Stimulated activated naive CD8-positive, alpha-beta T cell treated with anti-CD3 and anti-CD28 coated beads, Interleukin-15, amount 100 ng/mL, for 72 hours (primary cell): ENCODE measurements at regions not wholly inside any gene's neighbourhood (a gene's known extent, or its start where the extent isn't known, plus 50 kb on each side); places are given as distances from the start of the nearest gene placed in this dataset.
"Not testable (repeated sequence)": the region's sequence is repeated elsewhere in the genome, so short reads cannot be mapped to it uniquely, and the experiment has no call there.

Experiments used
- ATAC-seq: fragments of 150-1000 bp; cut with Tn5 transposase; 2 replicates; pipeline ENCODE4 v1.10.0; 2021; ENCODE audit warnings: mild to moderate bottlenecking, moderate library complexity
- DNase-seq, 2 donors: peaks; one replicate each; pipeline ENCODE4 v3.0.0; 2021 to 2022
- H3K27ac Mint-ChIP-seq, 2 donors: one replicate each; pipeline ENCODE4 v1.8.0; 2022; ENCODE audit warnings: mild to moderate bottlenecking in 2 of 2, mixed read lengths in 2 of 2, moderate library complexity in 2 of 2
- H3K27me3 Mint-ChIP-seq: one replicate; pipeline ENCODE4 v1.8.0; 2022; ENCODE audit warnings: mixed read lengths
- H3K4me1 Mint-ChIP-seq: one replicate; pipeline ENCODE4 v1.8.0; 2022; ENCODE audit warnings: mild to moderate bottlenecking, mixed read lengths
- H3K4me3 Mint-ChIP-seq, 2 donors: one replicate each; pipeline ENCODE4 v1.8.0; 2022; ENCODE audit warnings: mild to moderate bottlenecking in 2 of 2, mixed read lengths in 2 of 2, moderate library complexity in 1 of 2
- H3K9me3 Mint-ChIP-seq, 2 donors: one replicate each; pipeline ENCODE4 v1.8.0; 2022; ENCODE audit warnings: mixed read lengths in 2 of 2

- DNase-seq: no peak
- Mint-ChIP-seq H3K4me1 (no peaks in the 10 kb centered on the region), H3K9me3 (peaks cover 12 to 55% of the 10 kb centered on the region in 2 donors), H3K4me3 (no peak overlapping the region), H3K27me3 (no peaks in the 10 kb centered on the region), H3K27ac (no peak overlapping the region)
- ATAC-seq: no peak
Observed at GRCh38 chr7:91710881-91711280, 169.6 kb downstream of the MTERF1 start.

GRCh38 chr7:91713669-91714068, 166.8 kb downstream of the MTERF1 start:
- DNase-seq: no peak
- no peak overlapping the region for H3K27ac Mint-ChIP-seq
- no peak for ATAC-seq
- no peaks in the 10 kb centered on the region for H3K27me3 Mint-ChIP-seq
- H3K4me1 Mint-ChIP-seq: no peaks in the 10 kb centered on the region
- no peak overlapping the region for H3K4me3 Mint-ChIP-seq
- H3K9me3 Mint-ChIP-seq: peaks cover 12 to 28% of the 10 kb centered on the region in 2 donors

GRCh38 chr7:91717681-91718470, 162.6 kb downstream of the MTERF1 start:
- peaks cover 18 to 27% of the 10 kb centered on the region in 2 donors for H3K9me3 Mint-ChIP-seq
- H3K4me3 Mint-ChIP-seq: no peak overlapping the region
- DNase-seq (no peak), ATAC-seq (no peak)
- H3K4me1 Mint-ChIP-seq: no peaks in the 10 kb centered on the region
- no peaks in the 10 kb centered on the region for H3K27me3 Mint-ChIP-seq
- no peak overlapping the region for H3K27ac Mint-ChIP-seq

- Mint-ChIP-seq H3K27me3 (no peaks in the 10 kb centered on the region), H3K4me3 (no peak overlapping the region), H3K9me3 (peaks cover 24 to 38% of the 10 kb centered on the region in 2 donors), H3K4me1 (no peaks in the 10 kb centered on the region), H3K27ac (no peak overlapping the region)
- ATAC-seq (no peak), DNase-seq (no peak)
Observed at GRCh38 chr7:91719008-91719407, 161.5 kb downstream of the MTERF1 start.

- Mint-ChIP-seq H3K9me3 (peaks cover 20 to 50% of the 10 kb centered on the region in 2 donors), H3K27ac (no peak overlapping the region), H3K4me3 (no peak overlapping the region), H3K4me1 (no peaks in the 10 kb centered on the region), H3K27me3 (no peaks in the 10 kb centered on the region)
- ATAC-seq: no peak
- DNase-seq: no peak
Observed at GRCh38 chr7:91720260-91720937, 160.1 kb downstream of the MTERF1 start.

GRCh38 chr7:91722831-91723230, 157.7 kb downstream of the MTERF1 start:
- DNase-seq: no peak
- H3K9me3 Mint-ChIP-seq: peaks cover 20 to 56% of the 10 kb centered on the region in 2 donors
- ATAC-seq: no peak
- no peaks in the 10 kb centered on the region for H3K4me1 Mint-ChIP-seq
- no peaks in the 10 kb centered on the region for H3K27me3 Mint-ChIP-seq
- H3K27ac Mint-ChIP-seq: no peak overlapping the region
- H3K4me3 Mint-ChIP-seq: no peak overlapping the region

GRCh38 chr7:91729046-91729445, 151.5 kb downstream of the MTERF1 start:
- DNase-seq, H3K4me3 Mint-ChIP-seq, H3K27ac Mint-ChIP-seq: not testable (repeated sequence)

GRCh38 chr7:91731976-91732375, 148.5 kb downstream of the MTERF1 start:
- no peaks in the 10 kb centered on the region for H3K27me3 Mint-ChIP-seq
- DNase-seq (no peak), ATAC-seq (no peak)
- no peak overlapping the region for H3K27ac Mint-ChIP-seq
- no peaks in the 10 kb centered on the region for H3K4me1 Mint-ChIP-seq
- H3K4me3 Mint-ChIP-seq: no peak overlapping the region
- H3K9me3 Mint-ChIP-seq: peaks cover 19 to 22% of the 10 kb centered on the region in 2 donors

More at GRCh38 chr7:91729046-91729445, 151.5 kb downstream of the MTERF1 start:
- ATAC-seq, H3K27me3 Mint-ChIP-seq, H3K4me1 Mint-ChIP-seq: not testable (repeated sequence)
- peaks cover 7 to 27% of the 10 kb centered on the region in 2 donors for H3K9me3 Mint-ChIP-seq

- Mint-ChIP-seq H3K4me3 (no peak overlapping the region), H3K27ac (no peak overlapping the region), H3K27me3 (no peaks in the 10 kb centered on the region), H3K4me1 (no peaks in the 10 kb centered on the region), H3K9me3 (peaks cover 35 to 40% of the 10 kb centered on the region in 2 donors)
- DNase-seq (no peak), ATAC-seq (no peak)
Observed at GRCh38 chr7:91749418-91749817, 131.1 kb downstream of the MTERF1 start.

GRCh38 chr7:91750091-91750490, 130.4 kb downstream of the MTERF1 start:
- H3K9me3 Mint-ChIP-seq: peaks cover 32 to 40% of the 10 kb centered on the region in 2 donors
- ATAC-seq (no peak), DNase-seq (no peak)
- no peaks in the 10 kb centered on the region for H3K4me1 Mint-ChIP-seq
- H3K27ac Mint-ChIP-seq: no peak overlapping the region
- H3K27me3 Mint-ChIP-seq: no peaks in the 10 kb centered on the region
- no peak overlapping the region for H3K4me3 Mint-ChIP-seq

- no peaks in the 10 kb centered on the region for H3K4me1 Mint-ChIP-seq
- ATAC-seq (no peak), DNase-seq (no peak)
- H3K4me3 Mint-ChIP-seq: no peak overlapping the region
- H3K9me3 Mint-ChIP-seq: peaks cover 21 to 33% of the 10 kb centered on the region in 2 donors
- no peak overlapping the region for H3K27ac Mint-ChIP-seq
- no peaks in the 10 kb centered on the region for H3K27me3 Mint-ChIP-seq
Observed at GRCh38 chr7:91752102-91752501, 128.4 kb downstream of the MTERF1 start.

- peaks cover 19 to 31% of the 10 kb centered on the region in 2 donors for H3K9me3 Mint-ChIP-seq
- not testable (repeated sequence) for H3K4me3 Mint-ChIP-seq, H3K27ac Mint-ChIP-seq, H3K4me1 Mint-ChIP-seq, ATAC-seq, H3K27me3 Mint-ChIP-seq, DNase-seq
Observed at GRCh38 chr7:91754280-91754679, 126.2 kb downstream of the MTERF1 start.

- peaks cover 17 to 30% of the 10 kb centered on the region in 2 donors for H3K9me3 Mint-ChIP-seq
- H3K27me3 Mint-ChIP-seq, DNase-seq, ATAC-seq, H3K4me3 Mint-ChIP-seq, H3K4me1 Mint-ChIP-seq, H3K27ac Mint-ChIP-seq: not testable (repeated sequence)
Observed at GRCh38 chr7:91755121-91755520, 125.4 kb downstream of the MTERF1 start.

GRCh38 chr7:91759205-91759863, 121.2 kb downstream of the MTERF1 start:
- H3K9me3 Mint-ChIP-seq: peaks cover 36 to 53% of the 10 kb centered on the region in 2 donors
- no peaks in the 10 kb centered on the region for H3K27me3 Mint-ChIP-seq

GRCh38 chr7:91767820-91768219, 112.7 kb downstream of the MTERF1 start:
- ATAC-seq (no peak), DNase-seq (no peak)
- Mint-ChIP-seq H3K4me3 (no peak overlapping the region), H3K27me3 (no peaks in the 10 kb centered on the region), H3K27ac (no peak overlapping the region), H3K9me3 (peaks cover 17 to 21% of the 10 kb centered on the region in 2 donors), H3K4me1 (no peaks in the 10 kb centered on the region)

More at GRCh38 chr7:91759205-91759863, 121.2 kb downstream of the MTERF1 start:
- ATAC-seq (no peak), DNase-seq (no peak)
- Mint-ChIP-seq H3K27ac (no peak overlapping the region), H3K4me3 (no peak overlapping the region), H3K4me1 (no peaks in the 10 kb centered on the region)

GRCh38 chr7:91771394-91771793, 109.1 kb downstream of the MTERF1 start:
- no peak for ATAC-seq
- Mint-ChIP-seq H3K4me3 (no peak overlapping the region), H3K4me1 (no peaks in the 10 kb centered on the region), H3K27ac (no peak overlapping the region), H3K27me3 (no peaks in the 10 kb centered on the region), H3K9me3 (no peaks in the 10 kb centered on the region)
- no peak for DNase-seq
